ENCODE measurements at regions not wholly inside any gene's neighbourhood (a gene's known extent, or its start where the extent isn't known, plus 50 kb on each side); places are given as distances from the start of the nearest gene placed in this dataset.

DNA sequence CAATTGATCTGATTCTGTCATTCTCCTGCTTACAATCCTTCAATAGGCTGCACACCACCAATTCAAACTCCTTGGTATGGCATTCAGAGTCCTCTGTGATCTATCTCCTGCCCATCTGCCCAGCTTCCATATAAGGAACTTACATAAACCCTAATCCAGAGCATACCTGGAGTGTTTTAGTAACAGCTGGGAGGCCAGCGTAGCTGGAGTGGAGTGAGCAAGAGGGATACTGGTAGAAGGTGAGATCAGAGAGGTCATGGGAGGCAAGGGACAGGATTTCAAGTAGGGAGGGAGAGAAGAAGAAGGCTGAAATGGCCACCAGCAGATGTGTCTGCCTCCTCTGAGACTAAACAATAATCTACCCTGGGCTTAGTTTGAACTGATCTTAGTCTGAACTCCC lies 288.5 kb downstream of the MEF2C start:
- DNase-seq (no peak), ATAC-seq (replicated peaks) (no peak)

GRCh38 chr5:88588609-88589008 lies 294.4 kb downstream of the MEF2C start:
- no peak for DNase-seq
- Mint-ChIP-seq H3K4me3 (no peak overlapping the region), H3K9me3 (peaks cover 12% of the 10 kb centered on the region in 2 donors), H3K27me3 (peaks cover 5 to 9% of the 10 kb centered on the region in 2 donors), H3K4me1 (no peaks in the 10 kb centered on the region), H3K36me3 (no peaks in the 10 kb centered on the region), H3K27ac (no peak overlapping the region)
- no peak for ATAC-seq (replicated peaks)

More for the DNA sequence above, 288.5 kb downstream of the MEF2C start:
- Mint-ChIP-seq H3K9me3 (peaks cover 1 to 3% of the 10 kb centered on the region in 2 donors), H3K4me1 (no peaks in the 10 kb centered on the region), H3K27ac (no peak overlapping the region), H3K27me3 (peaks cover 5 to 12% of the 10 kb centered on the region in 2 donors), H3K4me3 (no peak overlapping the region), H3K36me3 (no peaks in the 10 kb centered on the region)

DNA sequence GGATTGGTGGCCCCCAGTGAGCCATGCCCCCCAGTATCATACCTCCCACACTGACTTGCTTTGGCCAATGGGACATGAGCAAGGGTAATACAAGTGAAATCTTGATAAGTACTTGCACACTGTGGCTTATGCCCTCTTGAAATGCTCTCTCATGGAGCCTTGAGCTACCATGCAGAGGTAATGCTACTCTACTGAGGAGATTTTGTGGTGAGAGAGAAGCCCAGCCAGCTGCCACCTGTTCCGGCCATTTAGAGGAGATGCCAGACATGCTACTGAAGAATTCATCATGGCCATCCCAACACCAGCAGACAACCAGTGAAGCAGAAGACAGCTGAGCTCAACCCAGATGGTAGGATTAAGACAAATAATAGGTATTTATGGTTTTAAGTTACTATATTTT lies 299.5 kb downstream of the MEF2C start:
- Mint-ChIP-seq H3K27me3 (peaks cover 6 to 7% of the 10 kb centered on the region in 2 donors), H3K36me3 (no peaks in the 10 kb centered on the region), H3K9me3 (peaks cover 4 to 5% of the 10 kb centered on the region in 2 donors), H3K4me1 (no peaks in the 10 kb centered on the region), H3K4me3 (no peak overlapping the region), H3K27ac (no peak overlapping the region)
- ATAC-seq (replicated peaks), result no peak
- DNase-seq, result no peak

DNA sequence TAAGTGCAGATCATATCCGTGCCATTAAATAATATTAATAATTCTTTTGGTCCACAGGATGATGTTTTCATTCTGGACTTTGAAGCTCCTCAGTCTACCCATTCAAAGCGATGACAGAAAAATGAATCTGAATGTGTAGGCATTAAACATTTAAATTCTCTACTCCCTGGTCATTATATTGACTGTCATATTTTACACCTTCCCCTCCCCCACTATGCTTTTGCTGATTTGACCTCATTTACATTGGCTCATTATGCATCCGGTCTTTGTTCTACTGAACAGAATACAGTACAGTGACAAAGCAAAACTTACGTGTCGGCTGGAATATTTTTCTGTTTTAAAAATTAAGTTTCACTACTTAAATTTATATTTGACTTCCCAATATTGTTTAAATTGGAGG lies 289.7 kb upstream of the TMEM161B start:
- Mint-ChIP-seq H3K27ac (no peak overlapping the region), H3K4me3 (no peak overlapping the region), H3K4me1 (peaks cover 3 to 5% of the 10 kb centered on the region in 2 donors), H3K27me3 (peaks cover 5 to 10% of the 10 kb centered on the region in 2 donors), H3K36me3 (no peaks in the 10 kb centered on the region), H3K9me3 (no peaks in the 10 kb centered on the region)
- no peak for DNase-seq
- ATAC-seq (replicated peaks), result no peak

GRCh38 chr5:88557881-88558280 lies 289.2 kb upstream of the TMEM161B start:
- Mint-ChIP-seq H3K27me3 (peaks cover 5 to 10% of the 10 kb centered on the region in 2 donors), H3K9me3 (no peaks in the 10 kb centered on the region), H3K36me3 (no peaks in the 10 kb centered on the region), H3K27ac (no peak overlapping the region), H3K4me3 (no peak overlapping the region), H3K4me1 (peaks cover 3 to 5% of the 10 kb centered on the region in 2 donors)
- DNase-seq (no peak), ATAC-seq (replicated peaks) (no peak)

- ATAC-seq (replicated peaks) (no peak), DNase-seq (no peak)
- H3K4me3 Mint-ChIP-seq, result no peak overlapping the region
Measured at GRCh38 chr5:88557131-88557530, 288.5 kb upstream of the TMEM161B start.

DNA sequence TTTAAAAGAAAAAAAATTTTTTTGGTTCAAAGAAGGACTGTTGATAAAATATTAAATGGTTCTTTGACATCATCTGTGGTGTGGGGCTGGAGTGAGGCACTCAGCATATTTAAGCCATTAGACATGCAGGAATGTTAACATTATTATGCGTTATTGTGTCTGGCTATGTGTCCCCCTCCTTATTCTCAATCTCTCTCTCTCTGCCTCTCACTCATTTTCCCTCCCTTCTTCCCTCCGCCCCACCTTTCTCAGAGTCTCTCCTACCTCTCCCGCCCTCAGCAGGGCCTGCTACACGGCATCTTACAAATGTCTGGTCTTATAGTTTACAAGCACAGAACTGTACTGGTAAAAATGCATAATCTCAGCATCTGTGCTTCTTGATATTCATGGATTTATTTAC lies 287.8 kb upstream of the TMEM161B start:
- H3K36me3 Mint-ChIP-seq, result no peaks in the 10 kb centered on the region
- DNase-seq, result no peak
- peaks cover 5 to 10% of the 10 kb centered on the region in 2 donors for H3K27me3 Mint-ChIP-seq
- no peak overlapping the region for H3K27ac Mint-ChIP-seq
- H3K4me3 Mint-ChIP-seq, result no peak overlapping the region
- no peak for ATAC-seq (replicated peaks)
- H3K4me1 Mint-ChIP-seq, result peaks cover 3 to 5% of the 10 kb centered on the region in 2 donors
- H3K9me3 Mint-ChIP-seq, result no peaks in the 10 kb centered on the region

More at GRCh38 chr5:88557131-88557530, 288.5 kb upstream of the TMEM161B start:
- Mint-ChIP-seq H3K27me3 (peaks cover 5 to 10% of the 10 kb centered on the region in 2 donors), H3K9me3 (no peaks in the 10 kb centered on the region), H3K36me3 (no peaks in the 10 kb centered on the region), H3K27ac (no peak overlapping the region), H3K4me1 (peaks cover 3 to 5% of the 10 kb centered on the region in 2 donors)

- ATAC-seq (replicated peaks) (peak in 1 of 2 donors; percentile 61), DNase-seq (no peak)
- Mint-ChIP-seq H3K9me3 (no peaks in the 10 kb centered on the region), H3K4me1 (peaks cover 3 to 5% of the 10 kb centered on the region in 2 donors), H3K4me3 (no peak overlapping the region), H3K36me3 (no peaks in the 10 kb centered on the region), H3K27me3 (peaks cover 5 to 10% of the 10 kb centered on the region in 2 donors), H3K27ac (no peak overlapping the region)
Measured at GRCh38 chr5:88555674-88556073, 287.0 kb upstream of the TMEM161B start.

- Mint-ChIP-seq H3K9me3 (no peaks in the 10 kb centered on the region), H3K4me1 (peaks cover 3 to 5% of the 10 kb centered on the region in 2 donors), H3K36me3 (no peaks in the 10 kb centered on the region), H3K27ac (no peak overlapping the region), H3K27me3 (peaks cover 5 to 10% of the 10 kb centered on the region in 2 donors), H3K4me3 (no peak overlapping the region)
- DNase-seq, result no peak
- ATAC-seq (replicated peaks), result no peak
Measured at GRCh38 chr5:88553986-88554385, 285.3 kb upstream of the TMEM161B start.

- DNase-seq (no peak), ATAC-seq (replicated peaks) (no peak)
- no peak overlapping the region for H3K4me3 Mint-ChIP-seq
- H3K27me3 Mint-ChIP-seq, result peaks cover 5 to 10% of the 10 kb centered on the region in 2 donors
- peaks cover 3 to 5% of the 10 kb centered on the region in 2 donors for H3K4me1 Mint-ChIP-seq
- H3K36me3 Mint-ChIP-seq, result no peaks in the 10 kb centered on the region
- no peaks in the 10 kb centered on the region for H3K9me3 Mint-ChIP-seq
- H3K27ac Mint-ChIP-seq, result no peak overlapping the region
Measured at GRCh38 chr5:88553136-88553875, 284.7 kb upstream of the TMEM161B start.

GRCh38 chr5:88552426-88552825 lies 283.8 kb upstream of the TMEM161B start:
- H3K27me3 Mint-ChIP-seq, result peaks cover 5 to 10% of the 10 kb centered on the region in 2 donors
- ATAC-seq (replicated peaks) (no peak), DNase-seq (no peak)
- H3K36me3 Mint-ChIP-seq, result no peaks in the 10 kb centered on the region
- peaks cover 3 to 5% of the 10 kb centered on the region in 2 donors for H3K4me1 Mint-ChIP-seq
- no peaks in the 10 kb centered on the region for H3K9me3 Mint-ChIP-seq
- no peak overlapping the region for H3K4me3 Mint-ChIP-seq
- no peak overlapping the region for H3K27ac Mint-ChIP-seq

GRCh38 chr5:88551724-88552345 lies 283.2 kb upstream of the TMEM161B start:
- ATAC-seq (replicated peaks) (no peak), DNase-seq (no peak)
- Mint-ChIP-seq H3K4me1 (peaks cover 3 to 5% of the 10 kb centered on the region in 2 donors), H3K27ac (no peak overlapping the region), H3K36me3 (no peaks in the 10 kb centered on the region), H3K4me3 (no peak overlapping the region), H3K27me3 (peaks cover 5 to 10% of the 10 kb centered on the region in 2 donors), H3K9me3 (no peaks in the 10 kb centered on the region)

- Mint-ChIP-seq H3K9me3 (no peaks in the 10 kb centered on the region), H3K36me3 (no peaks in the 10 kb centered on the region), H3K27me3 (peaks cover 0 to 3% of the 10 kb centered on the region in 2 donors), H3K4me1 (peaks cover 2 to 3% of the 10 kb centered on the region in 2 donors), H3K27ac (no peak overlapping the region), H3K4me3 (no peak overlapping the region)
- DNase-seq (no peak), ATAC-seq (replicated peaks) (no peak)
Measured at GRCh38 chr5:88550736-88551135, 282.1 kb upstream of the TMEM161B start.

DNA sequence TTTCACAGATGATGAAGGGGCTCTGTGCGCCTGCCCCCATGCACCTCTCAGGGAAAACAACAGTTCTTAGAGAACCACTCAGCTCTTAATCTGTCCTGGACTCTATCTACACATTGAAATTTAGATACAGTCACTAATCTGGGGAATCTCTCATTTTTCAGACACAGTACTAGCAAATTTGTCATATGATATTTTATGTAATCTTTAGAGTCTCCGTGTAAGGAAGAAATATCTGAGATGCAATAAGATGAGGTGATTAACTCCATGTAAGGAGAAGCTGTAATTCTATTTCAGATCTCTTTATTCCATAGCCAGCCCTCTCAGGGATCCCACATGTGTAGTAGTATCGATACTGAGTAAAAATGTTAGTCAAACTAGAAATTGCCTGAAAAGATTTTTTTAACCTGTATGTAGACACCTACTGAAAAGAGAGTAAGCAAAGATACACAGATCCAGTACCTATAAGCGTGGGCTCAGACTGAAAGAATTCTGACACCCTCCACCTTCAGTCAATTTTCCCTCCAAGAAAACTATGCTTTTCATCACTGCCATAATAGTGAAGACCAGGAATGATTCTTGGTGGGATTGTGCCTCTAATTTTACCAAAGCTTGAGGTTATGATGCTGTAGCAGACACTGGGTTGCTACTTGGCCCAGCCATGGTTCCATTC lies 279.6 kb upstream of the TMEM161B start:
- no peak for ATAC-seq (replicated peaks)
- Mint-ChIP-seq H3K4me1 (no peaks in the 10 kb centered on the region), H3K9me3 (no peaks in the 10 kb centered on the region), H3K4me3 (no peak overlapping the region), H3K27ac (no peak overlapping the region), H3K27me3 (peaks cover 0 to 16% of the 10 kb centered on the region in 2 donors), H3K36me3 (no peaks in the 10 kb centered on the region)
- DNase-seq, result no peak
